OCI-LY7 (cell line): ENCODE measurements at regions not wholly inside any gene's neighbourhood (a gene's known extent, or its start where the extent isn't known, plus 50 kb on each side); places are given as distances from the start of the nearest gene placed in this dataset.

Source experiments
- BruUV-seq: library from RNA; stranded (reverse); fragments of 400-500 nt; replicated peaks from 2 replicates; lab custom pipeline; 2021; lab: Mats Ljungman, UMichigan
- CTCF ChIA-PET: fragments of 300-600 bp; sonication (Branson Sonifier 250); formaldehyde crosslinking; loops from one replicate; lab custom pipeline; 2022; ENCODE audit warnings: antibody characterized with exemption; ENCODE audit not compliant: unreplicated experiment; lab: Charles Lee
- POLR2A ChIA-PET: fragments of 300-600 bp; sonication (Branson Sonifier 250); formaldehyde crosslinking; loops from one replicate; lab custom pipeline; 2022; ENCODE audit warnings: antibody characterized with exemption; lab: Charles Lee
- DNase-seq: peaks from one replicate; pipeline ENCODE4 v3.0.0-alpha.2; 2015; ENCODE audit warnings: low spot score
- H2AFZ ChIP-seq: fragments of 200-600 bp; sonication (generic), shearing (Covaris generic); 2 replicates; pipeline ENCODE4 v1.6.1; 2014; ENCODE audit warnings: mild to moderate bottlenecking, antibody characterized with exemption, low read length, moderate library complexity
- H3K27ac ChIP-seq: fragments of 200-600 bp; sonication (generic); 2 replicates; pipeline ENCODE4 v1.5.1; 2014; ENCODE audit warnings: mixed run types, low read depth, mild to moderate bottlenecking, moderate library complexity, low read length, inconsistent platforms; ENCODE audit not compliant: poor library complexity, severe bottlenecking
- H3K36me3 ChIP-seq: fragments of 200-600 bp; sonication (generic); 2 replicates; pipeline ENCODE4 v1.6.1; 2014; ENCODE audit warnings: mild to moderate bottlenecking, antibody characterized with exemption, low read length, moderate library complexity, mixed read lengths; ENCODE audit not compliant: insufficient read depth
- H3K4me1 ChIP-seq: fragments of 200-600 bp; sonication (generic); 2 replicates; pipeline ENCODE4 v1.5.1; 2014; ENCODE audit warnings: mild to moderate bottlenecking, low read length; ENCODE audit not compliant: insufficient read depth, poor library complexity, severe bottlenecking
- H3K4me2 ChIP-seq: fragments of 200-600 bp; sonication (generic); 2 replicates; pipeline ENCODE4 v1.6.1; 2014; ENCODE audit warnings: mild to moderate bottlenecking, low read length
- H3K4me3 ChIP-seq: fragments of 200-600 bp; sonication (generic); 2 replicates; pipeline ENCODE4 v1.5.1; 2014; ENCODE audit warnings: mild to moderate bottlenecking, low read depth, low read length; ENCODE audit not compliant: poor library complexity, severe bottlenecking
- H3K79me2 ChIP-seq: fragments of 200-600 bp; sonication (generic); 2 replicates; pipeline ENCODE4 v1.6.1; 2016; ENCODE audit warnings: low read depth, mild to moderate bottlenecking, low read length, moderate library complexity, mixed read lengths; ENCODE audit not compliant: insufficient read depth
- H3K9me2 ChIP-seq: fragments of 200-600 bp; sonication (generic); 2 replicates; pipeline ENCODE4 v1.6.1; 2016; ENCODE audit warnings: mild to moderate bottlenecking, low read length, mixed read lengths; ENCODE audit not compliant: insufficient read depth
- H3K9me3 ChIP-seq: fragments of 200-600 bp; sonication (generic); 2 replicates; pipeline ENCODE4 v1.6.1; 2014; ENCODE audit warnings: mild to moderate bottlenecking, mixed run types, low read length, mixed read lengths
- H4K20me1 ChIP-seq: fragments of 200-600 bp; sonication (generic); 2 replicates; pipeline ENCODE4 v1.6.1; 2014; ENCODE audit warnings: mild to moderate bottlenecking, antibody characterized with exemption, low read length, moderate library complexity, mixed read lengths; ENCODE audit not compliant: insufficient read depth
- EZH2phosphoT487 ChIP-seq: fragments of 200-600 bp; sonication (generic); IDR thresholded peaks from 2 replicates; pipeline ENCODE4 v1.6.1; 2018; ENCODE audit warnings: low read depth, borderline replicate concordance, mild to moderate bottlenecking, mixed run types, antibody characterized with exemption, low read length, moderate library complexity, mixed read lengths
- intact Hi-C: fragments of 100-400 bp; cut with micrococcal nuclease; formaldehyde crosslinking; loops from one replicate; pipeline ENCODE4 v1.10.0; 2022; ENCODE audit not compliant: unreplicated experiment
- TF ChIP-seq, protein P1 (sequence below): fragments of 200-600 bp; sonication (generic); conservative IDR thresholded peaks from 2 replicates; pipeline ENCODE4 v1.5.1; 2014; ENCODE audit warnings: mild to moderate bottlenecking, antibody characterized with exemption, low read length, moderate library complexity, mixed read lengths

- Histone ChIP-seq H4K20me1 (no peaks in the 10 kb centered on the region), H3K9me2 (no peaks in the 10 kb centered on the region), H3K4me1 (no peaks in the 10 kb centered on the region), H3K36me3 (no peaks in the 10 kb centered on the region), H2AFZ (no peak overlapping the region), H3K4me3 (no peak overlapping the region), H3K4me2 (no peak overlapping the region), H3K9me3 (no peaks in the 10 kb centered on the region), H3K27ac (no peak overlapping the region), H3K79me2 (no peaks in the 10 kb centered on the region)
- DNase-seq: no peak
- no TSS peak for BruUV-seq
- CTCF ChIA-PET: no interaction called here
- intact Hi-C loops: no loop called here
- POLR2A ChIA-PET: no interaction called here
- TF ChIP-seq, protein P1, sequence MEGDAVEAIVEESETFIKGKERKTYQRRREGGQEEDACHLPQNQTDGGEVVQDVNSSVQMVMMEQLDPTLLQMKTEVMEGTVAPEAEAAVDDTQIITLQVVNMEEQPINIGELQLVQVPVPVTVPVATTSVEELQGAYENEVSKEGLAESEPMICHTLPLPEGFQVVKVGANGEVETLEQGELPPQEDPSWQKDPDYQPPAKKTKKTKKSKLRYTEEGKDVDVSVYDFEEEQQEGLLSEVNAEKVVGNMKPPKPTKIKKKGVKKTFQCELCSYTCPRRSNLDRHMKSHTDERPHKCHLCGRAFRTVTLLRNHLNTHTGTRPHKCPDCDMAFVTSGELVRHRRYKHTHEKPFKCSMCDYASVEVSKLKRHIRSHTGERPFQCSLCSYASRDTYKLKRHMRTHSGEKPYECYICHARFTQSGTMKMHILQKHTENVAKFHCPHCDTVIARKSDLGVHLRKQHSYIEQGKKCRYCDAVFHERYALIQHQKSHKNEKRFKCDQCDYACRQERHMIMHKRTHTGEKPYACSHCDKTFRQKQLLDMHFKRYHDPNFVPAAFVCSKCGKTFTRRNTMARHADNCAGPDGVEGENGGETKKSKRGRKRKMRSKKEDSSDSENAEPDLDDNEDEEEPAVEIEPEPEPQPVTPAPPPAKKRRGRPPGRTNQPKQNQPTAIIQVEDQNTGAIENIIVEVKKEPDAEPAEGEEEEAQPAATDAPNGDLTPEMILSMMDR: no peak
- no peak for TF ChIP-seq EZH2phosphoT487
These were observed 250.4 kb upstream of the GIMD1 start for GRCh38 chr4:106618956-106619355.

DNA sequence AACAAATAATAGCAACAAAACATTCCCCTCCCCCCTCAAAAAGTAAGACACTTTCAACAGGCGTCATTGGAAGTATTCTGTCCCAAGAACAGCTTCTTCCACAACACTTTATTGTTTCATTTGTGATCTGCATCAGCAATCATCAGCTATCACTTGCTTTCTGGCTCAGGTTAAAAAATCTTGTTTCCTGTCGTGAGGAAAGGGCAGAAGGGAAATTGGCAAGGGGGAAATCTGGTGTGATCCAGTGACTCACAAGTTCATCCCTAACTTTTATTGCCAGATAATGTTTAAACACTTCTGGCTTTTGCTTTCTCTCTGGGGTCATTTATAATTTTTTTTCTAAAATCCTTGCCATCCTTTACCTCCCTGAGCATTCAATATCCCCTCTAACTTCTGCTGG is 247.4 kb upstream of the GIMD1 start:
- Histone ChIP-seq H3K79me2 (no peaks in the 10 kb centered on the region), H2AFZ (no peak overlapping the region), H3K27ac (no peak overlapping the region), H3K4me1 (no peaks in the 10 kb centered on the region), H3K9me2 (no peaks in the 10 kb centered on the region; the same call in 1 of the 2 replicates), H3K9me3 (no peaks in the 10 kb centered on the region), H3K36me3 (no peaks in the 10 kb centered on the region), H3K4me2 (no peak overlapping the region), H3K4me3 (no peak overlapping the region), H4K20me1 (no peaks in the 10 kb centered on the region)
- no TSS peak for BruUV-seq
- intact Hi-C loops: no loop called here
- CTCF ChIA-PET: no interaction called here
- TF ChIP-seq, protein P1: no peak
- no peak for TF ChIP-seq EZH2phosphoT487
- POLR2A ChIA-PET: interaction anchor here (0.9 kb wide), 1 partner anchor 15 kb away, joined by 3 read pairs; no protein-coding TSS in a partner anchor
- DNase-seq: no peak

GRCh38 chr4:106615410-106615945 is 246.9 kb upstream of the GIMD1 start:
- ChIA-PET POLR2A (interaction anchor here (0.7 to 1.2 kb wide), 3 partner anchors 14 to 18 kb away, joined by 3 read pairs; no protein-coding TSS in a partner anchor), CTCF (no interaction called here)
- H3K9me3 ChIP-seq: no peaks in the 10 kb centered on the region
- no peaks in the 10 kb centered on the region for H4K20me1 ChIP-seq
- H3K79me2 ChIP-seq: no peaks in the 10 kb centered on the region
- intact Hi-C loops: no loop called here
- no peak for TF ChIP-seq EZH2phosphoT487
- TF ChIP-seq, protein P1: no peak
- DNase-seq: no peak
- H3K4me2 ChIP-seq: no peak overlapping the region
- no TSS peak for BruUV-seq
- H3K36me3 ChIP-seq: no peaks in the 10 kb centered on the region
- no peak overlapping the region for H3K27ac ChIP-seq
- H3K9me2 ChIP-seq: no peaks in the 10 kb centered on the region; the same call in 1 of the 2 replicates
- H3K4me1 ChIP-seq: no peaks in the 10 kb centered on the region
- no peak overlapping the region for H3K4me3 ChIP-seq
- H2AFZ ChIP-seq: no peak overlapping the region
